Stromal cell of bone marrow (primary cell): ENCODE measurements at regions not wholly inside any gene's neighbourhood (a gene's known extent, or its start where the extent isn't known, plus 50 kb on each side); places are given as distances from the start of the nearest gene placed in this dataset.

Experiments
- DNase-seq: peaks from one replicate; pipeline ENCODE4 v3.0.0-alpha.2; 2012; ENCODE audit warnings: low read depth

- no peak for DNase-seq
Observed at GRCh38 chr16:86406056-86406455, 104.3 kb upstream of the FOXF1 start.

- DNase-seq: no peak
Observed at GRCh38 chr16:86408685-86409084, 101.6 kb upstream of the FOXF1 start.

- DNase-seq: no peak
Observed at GRCh38 chr16:86410081-86410480, 100.2 kb upstream of the FOXF1 start.

GRCh38 chr16:86410529-86410928 lies 99.8 kb upstream of the FOXF1 start:
- DNase-seq: no peak

- no peak for DNase-seq
Observed at GRCh38 chr16:86411897-86412296, 98.4 kb upstream of the FOXF1 start.

GRCh38 chr16:86414991-86415740 lies 95.2 kb upstream of the FOXF1 start:
- DNase-seq: no peak

GRCh38 chr16:86418981-86419380 lies 91.3 kb upstream of the FOXF1 start:
- DNase-seq: no peak

- DNase-seq: no peak
Observed at GRCh38 chr16:86419518-86419917, 90.8 kb upstream of the FOXF1 start.

- no peak for DNase-seq
Observed at GRCh38 chr16:86421995-86422394, 88.3 kb upstream of the FOXF1 start.

- DNase-seq: no peak
Observed at GRCh38 chr16:86424398-86424797, 85.9 kb upstream of the FOXF1 start.

- no peak for DNase-seq
Observed at GRCh38 chr16:86424985-86425384, 85.3 kb upstream of the FOXF1 start.

- DNase-seq: no peak
Observed at GRCh38 chr16:86426063-86426642, 84.2 kb upstream of the FOXF1 start.

GRCh38 chr16:86427433-86427851 lies 82.9 kb upstream of the FOXF1 start:
- DNase-seq: no peak

- DNase-seq: no peak
Observed at GRCh38 chr16:86428729-86429517, 81.4 kb upstream of the FOXF1 start.

- no peak for DNase-seq
Observed at GRCh38 chr16:86429663-86430062, 80.7 kb upstream of the FOXF1 start.

- no peak for DNase-seq
Observed at GRCh38 chr16:86430814-86431213, 79.5 kb upstream of the FOXF1 start.

GRCh38 chr16:86431540-86431939 lies 78.8 kb upstream of the FOXF1 start:
- DNase-seq: no peak

GRCh38 chr16:86432048-86432447 lies 78.3 kb upstream of the FOXF1 start:
- DNase-seq: no peak

- no peak for DNase-seq
Observed at GRCh38 chr16:86432691-86433090, 77.6 kb upstream of the FOXF1 start.

- DNase-seq: no peak
Observed at GRCh38 chr16:86436466-86437185, 73.7 kb upstream of the FOXF1 start.

- DNase-seq: no peak
Observed at GRCh38 chr16:86437348-86437747, 73.0 kb upstream of the FOXF1 start.

- DNase-seq: no peak
Observed at GRCh38 chr16:86442703-86443102, 67.6 kb upstream of the FOXF1 start.
